GM19468 (cell line): ENCODE measurements at regions not wholly inside any gene's neighbourhood (a gene's known extent, or its start where the extent isn't known, plus 50 kb on each side); places are given as distances from the start of the nearest gene placed in this dataset.

Source experiments
- ATAC-seq: cut with Tn5 transposase; IDR thresholded peaks from one replicate; pipeline ENCODE4 v1.9.1; 2021; ENCODE audit warnings: mild to moderate bottlenecking, moderate library complexity, moderate number of reproducible peaks; ENCODE audit not compliant: unreplicated experiment; ENCODE audit errors: extremely low read depth

GRCh38 chr21:18191139-18191538 is 53.5 kb upstream of the CHODL start:
- ATAC-seq: no peak

- no peak for ATAC-seq
Observed at GRCh38 chr21:18178509-18178908, 66.1 kb upstream of the CHODL start.

GRCh38 chr21:18174370-18174769 is 70.3 kb upstream of the CHODL start:
- ATAC-seq: no peak

- ATAC-seq: no peak
Observed at GRCh38 chr21:18170829-18171228, 73.8 kb upstream of the CHODL start.

GRCh38 chr21:18170221-18170620 is 74.4 kb upstream of the CHODL start:
- ATAC-seq: no peak

- no peak for ATAC-seq
Observed at GRCh38 chr21:18168108-18168507, 76.5 kb upstream of the CHODL start.

GRCh38 chr21:18164933-18165332 is 79.7 kb upstream of the CHODL start:
- ATAC-seq: no peak

- no peak for ATAC-seq
Observed at GRCh38 chr21:18164483-18164882, 80.2 kb upstream of the CHODL start.

- ATAC-seq: no peak
Observed at GRCh38 chr21:18163956-18164355, 80.7 kb upstream of the CHODL start.

- ATAC-seq: no peak
Observed at GRCh38 chr21:18161841-18162240, 82.8 kb upstream of the CHODL start.

GRCh38 chr21:18157406-18157805 is 87.2 kb upstream of the CHODL start:
- no peak for ATAC-seq

- ATAC-seq: no peak
Observed at GRCh38 chr21:18155508-18156193, 89.0 kb upstream of the CHODL start.

GRCh38 chr21:18153063-18153462 is 91.6 kb upstream of the CHODL start:
- no peak for ATAC-seq

GRCh38 chr21:18152371-18152770 is 92.3 kb upstream of the CHODL start:
- ATAC-seq: no peak

- no peak for ATAC-seq
Observed at GRCh38 chr21:18151046-18151445, 93.6 kb upstream of the CHODL start.

- ATAC-seq: no peak
Observed at GRCh38 chr21:18148401-18148800, 96.2 kb upstream of the CHODL start.

GRCh38 chr21:18147678-18148077 is 97.0 kb upstream of the CHODL start:
- no peak for ATAC-seq

GRCh38 chr21:18146820-18147219 is 97.8 kb upstream of the CHODL start:
- no peak for ATAC-seq

GRCh38 chr21:18144339-18144738 is 100.3 kb upstream of the CHODL start:
- no peak for ATAC-seq

- no peak for ATAC-seq
Observed at GRCh38 chr21:18142655-18143054, 102.0 kb upstream of the CHODL start.

GRCh38 chr21:18138507-18138906 is 106.1 kb upstream of the CHODL start:
- ATAC-seq: no peak

GRCh38 chr21:18129526-18129925 is 115.1 kb upstream of the CHODL start:
- no peak for ATAC-seq

GRCh38 chr21:18118566-18118965 is 126.1 kb upstream of the CHODL start:
- no peak for ATAC-seq
